OCI-LY1 (cell line): ENCODE measurements at regions not wholly inside any gene's neighbourhood (a gene's known extent, or its start where the extent isn't known, plus 50 kb on each side); places are given as distances from the start of the nearest gene placed in this dataset.

Experiments
- H2AFZ ChIP-seq: fragments of 200-600 bp; sonication (generic), shearing (Covaris generic); 2 replicates; pipeline ENCODE4 v1.6.0; 2014; ENCODE audit warnings: antibody characterized with exemption, mild to moderate bottlenecking, low read length
- H3F3A ChIP-seq: fragments of 200-600 bp; sonication (generic), shearing (Covaris generic); 2 replicates; pipeline ENCODE4 v1.6.0; 2014; ENCODE audit warnings: mild to moderate bottlenecking, antibody characterized with exemption, low read length, moderate library complexity; ENCODE audit not compliant: insufficient read depth
- H3K27ac ChIP-seq: fragments of 200-600 bp; sonication (generic); 2 replicates; pipeline ENCODE4 v1.5.1; 2014; ENCODE audit warnings: low read length, mixed run types, mild to moderate bottlenecking, low read depth; ENCODE audit not compliant: poor library complexity, severe bottlenecking
- H3K27me3 ChIP-seq: fragments of 200-600 bp; sonication (generic); 2 replicates; pipeline ENCODE4 v1.6.0; 2014; ENCODE audit warnings: antibody characterized with exemption, mild to moderate bottlenecking, low read length, moderate library complexity; ENCODE audit not compliant: insufficient read depth
- H3K36me3 ChIP-seq: fragments of 200-600 bp; sonication (generic); 2 replicates; pipeline ENCODE4 v1.6.1; 2014; ENCODE audit warnings: mild to moderate bottlenecking, antibody characterized with exemption, low read length, moderate library complexity, mixed read lengths; ENCODE audit not compliant: insufficient read depth
- H3K4me1 ChIP-seq: fragments of 200-600 bp; sonication (generic); 2 replicates; pipeline ENCODE4 v1.5.1; 2014; ENCODE audit warnings: mild to moderate bottlenecking, low read length, moderate library complexity; ENCODE audit not compliant: insufficient read depth, severe bottlenecking
- H3K4me2 ChIP-seq: fragments of 200-600 bp; sonication (generic), shearing (Covaris generic); 2 replicates; pipeline ENCODE4 v1.6.1; 2014; ENCODE audit warnings: low read length
- H3K4me3 ChIP-seq: fragments of 200-600 bp; sonication (generic); 2 replicates; pipeline ENCODE4 v1.5.1; 2014; ENCODE audit warnings: low read length, low read depth, mild to moderate bottlenecking, mixed read lengths; ENCODE audit not compliant: poor library complexity, severe bottlenecking
- H3K79me2 ChIP-seq: fragments of 200-600 bp; shearing (Covaris generic); 2 replicates; pipeline ENCODE4 v1.6.1; 2016; ENCODE audit warnings: mixed run types, low read length, mixed read lengths; ENCODE audit not compliant: insufficient read depth
- H3K9ac ChIP-seq: fragments of 200-600 bp; sonication (generic), shearing (Covaris generic); 2 replicates; pipeline ENCODE4 v1.6.1; 2014; ENCODE audit warnings: mild to moderate bottlenecking, low read length, mixed read lengths
- H3K9me2 ChIP-seq: fragments of 200-600 bp; sonication (generic), shearing (Covaris generic); 2 replicates; pipeline ENCODE4 v1.6.1; 2014; ENCODE audit warnings: low read depth, mild to moderate bottlenecking, low read length, mixed read lengths
- H3K9me3 ChIP-seq: fragments of 200-600 bp; shearing (Covaris generic); 2 replicates; pipeline ENCODE4 v1.6.1; 2014; ENCODE audit warnings: low read length, mixed read lengths
- H4K20me1 ChIP-seq: fragments of 200-600 bp; sonication (generic), shearing (Covaris generic); 2 replicates; pipeline ENCODE4 v1.6.0; 2016; ENCODE audit warnings: mild to moderate bottlenecking, low read length; ENCODE audit not compliant: insufficient read depth
- CTCF ChIP-seq: fragments of 200-600 bp; sonication (generic), shearing (Covaris generic); IDR thresholded peaks from 2 replicates; pipeline ENCODE4 v1.5.1; 2017; ENCODE audit warnings: mild to moderate bottlenecking, antibody characterized with exemption, low read length, moderate library complexity, mixed read lengths
- EZH2 ChIP-seq: fragments of 200-600 bp; sonication (generic), shearing (Covaris generic); IDR thresholded peaks from 2 replicates; pipeline ENCODE4 v1.8.0; 2017; ENCODE audit warnings: borderline replicate concordance, mixed run types, mild to moderate bottlenecking, antibody characterized with exemption, low read length, moderate library complexity, mixed read lengths

- no peak overlapping the region for H3K4me2 ChIP-seq
- no peaks in the 10 kb centered on the region for H3K79me2 ChIP-seq
- H4K20me1 ChIP-seq: no peaks in the 10 kb centered on the region
- no peak overlapping the region for H3K4me3 ChIP-seq
- H3K9me3 ChIP-seq: no peaks in the 10 kb centered on the region
- no peaks in the 10 kb centered on the region for H3K4me1 ChIP-seq
- H2AFZ ChIP-seq: no peak overlapping the region
- H3F3A ChIP-seq: no peaks in the 10 kb centered on the region
- no peaks in the 10 kb centered on the region for H3K36me3 ChIP-seq
- H3K27me3 ChIP-seq: no peaks in the 10 kb centered on the region
- no peak overlapping the region for H3K9ac ChIP-seq
- H3K9me2 ChIP-seq: no peaks in the 10 kb centered on the region
- TF ChIP-seq CTCF: no peak
- TF ChIP-seq EZH2: no peak
- H3K27ac ChIP-seq: no peak overlapping the region
Observed at GRCh38 chr14:44609876-44610510, 102.9 kb upstream of the FSCB start.

- Histone ChIP-seq H3K36me3 (no peaks in the 10 kb centered on the region), H3K4me1 (no peaks in the 10 kb centered on the region), H3K4me3 (no peak overlapping the region), H3K9me3 (no peaks in the 10 kb centered on the region), H2AFZ (no peak overlapping the region), H3K4me2 (no peak overlapping the region), H3K9me2 (no peaks in the 10 kb centered on the region), H3K9ac (no peak overlapping the region), H3K27ac (no peak overlapping the region), H3K79me2 (no peaks in the 10 kb centered on the region), H4K20me1 (no peaks in the 10 kb centered on the region), H3F3A (no peaks in the 10 kb centered on the region), H3K27me3 (no peaks in the 10 kb centered on the region)
- TF ChIP-seq CTCF (no peak), EZH2 (no peak)
Observed at GRCh38 chr14:44609201-44609600, 102.1 kb upstream of the FSCB start.

GRCh38 chr14:44607701-44608100, 100.6 kb upstream of the FSCB start:
- Histone ChIP-seq H3K9me3 (no peaks in the 10 kb centered on the region), H3K4me1 (no peaks in the 10 kb centered on the region), H3K4me2 (no peak overlapping the region), H4K20me1 (no peaks in the 10 kb centered on the region), H3K9ac (no peak overlapping the region), H3K36me3 (no peaks in the 10 kb centered on the region), H3K79me2 (no peaks in the 10 kb centered on the region), H3K27ac (no peak overlapping the region), H3K4me3 (no peak overlapping the region), H3K9me2 (no peaks in the 10 kb centered on the region), H3F3A (no peaks in the 10 kb centered on the region), H3K27me3 (no peaks in the 10 kb centered on the region), H2AFZ (no peak overlapping the region)
- TF ChIP-seq CTCF (no peak), EZH2 (no peak)
